IPS-NIHi11 (cell line): ENCODE measurements at regions not wholly inside any gene's neighbourhood (a gene's known extent, or its start where the extent isn't known, plus 50 kb on each side); places are given as distances from the start of the nearest gene placed in this dataset.

ENCODE experiments used
- DNase-seq: peaks from one replicate; pipeline ENCODE4 v3.0.0; 2012; ENCODE audit warnings: mixed read lengths, low spot score

DNA sequence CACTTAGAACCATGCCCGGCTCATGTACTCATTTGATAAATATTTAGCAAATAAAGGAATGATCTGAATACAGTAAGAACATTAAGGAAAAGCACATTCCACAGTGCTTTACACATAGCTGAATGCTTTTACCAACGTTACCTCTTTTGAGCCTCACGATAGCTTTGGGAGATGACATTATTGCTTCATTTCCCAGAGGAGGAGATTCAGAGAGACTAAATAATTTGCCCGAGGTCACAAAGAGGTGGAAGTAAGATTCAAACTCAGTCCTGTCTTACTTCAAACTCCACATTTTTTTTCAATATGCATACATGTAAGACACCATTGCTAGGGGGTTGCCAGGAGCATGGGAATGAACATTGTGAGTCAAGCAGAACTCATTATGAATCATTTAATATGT is 538.5 kb downstream of the BCOR start:
- DNase-seq, result no peak

DNA sequence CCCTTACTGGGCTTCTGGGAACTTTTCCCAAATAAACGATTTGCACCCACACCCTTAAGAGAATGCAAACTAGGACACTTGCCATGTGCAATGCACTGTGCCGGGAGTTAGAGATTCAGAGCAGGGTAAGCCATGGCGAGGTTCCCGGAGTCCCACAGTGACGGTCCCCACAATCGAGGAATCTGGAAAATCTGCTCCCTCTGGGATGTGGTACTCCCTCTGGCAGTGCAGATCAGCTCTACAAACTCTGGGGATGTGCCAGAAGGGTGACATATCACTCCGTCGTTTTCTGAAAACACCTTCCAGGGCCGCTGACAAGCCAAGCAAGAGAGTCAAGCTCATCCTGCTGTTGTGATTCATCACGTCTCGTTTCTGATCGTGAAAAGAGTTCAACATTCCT is 537.5 kb downstream of the BCOR start:
- no peak for DNase-seq

DNA sequence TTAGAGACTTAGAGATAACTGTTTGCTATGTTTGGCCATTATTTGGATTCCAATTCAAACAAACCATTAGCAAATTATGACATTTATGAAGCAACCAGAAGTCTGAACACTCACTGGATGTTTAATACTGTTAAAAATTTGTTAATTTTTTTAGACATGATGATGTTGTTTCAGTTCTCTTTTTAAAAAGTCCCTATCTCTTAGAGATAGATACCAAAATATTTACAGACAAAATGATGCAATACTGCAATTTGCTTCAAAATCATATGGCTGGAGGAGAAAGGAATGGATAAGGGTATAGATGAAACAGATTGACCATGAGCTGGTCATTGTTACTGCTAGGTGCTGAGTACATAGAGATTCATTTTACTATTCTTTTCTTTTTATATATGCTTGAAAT is 534.6 kb downstream of the BCOR start:
- DNase-seq, result no peak

DNA sequence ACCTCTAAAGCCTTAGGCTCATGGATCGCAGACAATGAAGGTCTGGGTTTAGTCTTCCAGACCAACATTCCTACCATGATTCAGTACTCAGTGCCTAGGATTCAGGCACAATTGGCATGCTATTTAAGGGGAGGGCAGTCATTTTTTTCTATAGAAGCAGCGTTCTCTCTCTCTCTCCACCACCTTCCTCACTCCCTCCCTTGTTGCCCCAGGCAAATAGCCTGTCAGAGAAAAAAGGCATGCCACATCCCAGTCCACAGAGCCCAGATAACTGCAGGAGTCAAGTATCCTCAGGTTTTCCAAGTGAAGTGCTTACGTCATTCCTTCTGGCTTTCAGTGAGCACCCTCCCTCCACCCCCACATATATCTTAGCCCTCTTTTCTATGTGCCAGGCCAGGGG is 533.0 kb downstream of the BCOR start:
- no peak for DNase-seq

DNA sequence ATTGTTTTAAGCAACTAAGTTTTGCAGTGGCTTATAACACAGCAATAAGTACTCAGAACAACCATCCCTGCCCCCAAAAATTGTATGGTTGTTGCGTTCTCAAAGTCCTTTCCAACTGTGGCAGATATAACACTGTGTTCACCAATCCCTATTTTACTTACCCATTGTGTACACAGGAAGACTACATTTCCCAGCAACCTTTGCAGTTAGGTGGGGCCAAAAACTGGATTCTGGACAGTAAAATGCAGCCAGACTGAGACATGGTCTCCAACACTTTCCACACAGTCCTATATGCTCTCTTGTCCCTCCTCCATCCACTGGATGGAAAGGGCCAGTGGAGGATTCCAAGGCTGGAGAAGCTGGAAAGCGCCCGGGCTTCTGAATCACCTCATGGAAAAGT is 523.6 kb downstream of the BCOR start:
- DNase-seq, result no peak

- DNase-seq, result peak; percentile 14
Measured at GRCh38 chrX:39576041-39576872, 521.5 kb downstream of the BCOR start.

GRCh38 chrX:39577206-39577984 is 520.4 kb downstream of the BCOR start:
- no peak for DNase-seq

DNA sequence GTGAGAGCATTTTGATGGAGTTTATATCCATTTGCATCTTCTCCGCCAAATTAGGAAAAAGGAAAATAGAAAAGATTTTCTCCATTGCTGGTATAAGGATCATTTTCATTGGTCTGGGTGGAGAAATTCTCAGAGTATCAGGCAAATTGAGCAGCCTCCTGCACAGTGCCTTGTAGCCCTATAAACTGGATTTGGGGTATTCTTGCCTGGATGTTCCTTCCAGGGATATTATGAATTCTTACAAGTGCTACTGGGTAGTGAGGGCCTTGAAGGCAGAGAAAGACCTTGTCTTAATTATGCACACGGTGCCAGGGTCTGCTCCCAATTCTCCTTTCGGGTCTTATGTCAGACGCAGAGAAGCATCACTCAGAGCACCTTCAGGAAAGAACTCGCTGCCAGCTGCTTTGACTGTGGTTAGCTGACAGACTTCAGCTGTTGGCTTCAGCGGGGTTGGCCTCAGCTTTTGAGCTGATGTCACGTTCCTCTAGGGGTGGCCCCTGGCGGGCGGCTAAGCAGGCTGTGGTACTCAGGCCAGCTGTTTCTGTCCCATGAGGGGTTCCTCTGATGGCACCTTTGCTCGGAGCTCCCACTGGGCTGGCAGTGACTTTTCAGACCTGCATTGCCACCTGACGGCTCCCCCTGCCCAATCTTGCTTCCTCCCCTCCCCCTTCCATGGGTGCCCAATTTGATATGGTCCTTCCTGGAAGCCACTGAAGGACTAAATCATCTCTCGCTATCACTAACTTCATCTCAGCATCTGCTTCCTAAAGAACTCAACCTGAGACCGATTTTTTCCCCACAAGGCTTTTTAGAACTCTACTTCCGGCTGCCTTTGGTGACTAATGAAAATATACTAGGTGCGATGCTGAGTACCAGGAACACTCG is 519.5 kb downstream of the BCOR start:
- no peak for DNase-seq

DNA sequence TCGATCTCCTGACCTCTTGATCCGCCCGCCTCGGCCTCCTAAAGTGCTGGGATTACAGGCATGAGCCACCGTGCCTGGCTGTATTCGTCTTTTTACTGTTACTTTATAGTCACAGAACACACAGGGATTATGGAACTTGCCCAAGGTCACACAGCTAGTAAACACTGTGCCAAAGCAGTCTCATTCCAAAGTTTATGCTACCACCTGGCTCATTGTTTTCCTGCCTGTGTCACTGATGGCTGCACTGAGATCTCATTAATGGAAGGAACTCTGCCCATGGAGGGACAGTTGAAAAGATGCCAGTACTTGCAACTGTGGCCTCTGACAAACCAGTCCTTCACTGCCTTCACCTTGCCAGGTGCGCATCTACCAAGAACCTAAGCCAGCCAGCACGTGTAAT is 517.7 kb downstream of the BCOR start:
- DNase-seq, result no peak

GRCh38 chrX:39581411-39581810 is 516.3 kb downstream of the BCOR start:
- DNase-seq, result no peak

DNA sequence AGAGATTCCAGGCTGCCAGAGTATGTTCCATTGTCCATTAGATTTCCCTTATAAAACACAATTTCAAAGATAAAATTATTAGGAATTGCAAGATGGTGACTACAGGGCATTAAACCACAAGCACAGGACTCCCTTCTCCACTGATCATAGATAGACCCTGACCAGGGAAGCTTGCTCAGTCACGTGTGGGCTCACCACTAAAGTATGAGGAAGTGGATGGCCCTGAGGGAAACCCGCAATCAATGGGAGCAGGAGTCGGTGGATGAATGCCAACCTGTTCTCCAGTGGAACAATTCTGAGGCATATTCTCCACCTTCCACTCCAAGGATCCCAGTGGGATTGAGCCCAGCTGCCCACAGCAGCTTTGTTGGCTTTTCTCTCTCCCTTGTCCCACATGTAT is 515.7 kb downstream of the BCOR start:
- no peak for DNase-seq

- DNase-seq, result no peak
Measured at GRCh38 chrX:39582976-39583375, 514.8 kb downstream of the BCOR start.

DNA sequence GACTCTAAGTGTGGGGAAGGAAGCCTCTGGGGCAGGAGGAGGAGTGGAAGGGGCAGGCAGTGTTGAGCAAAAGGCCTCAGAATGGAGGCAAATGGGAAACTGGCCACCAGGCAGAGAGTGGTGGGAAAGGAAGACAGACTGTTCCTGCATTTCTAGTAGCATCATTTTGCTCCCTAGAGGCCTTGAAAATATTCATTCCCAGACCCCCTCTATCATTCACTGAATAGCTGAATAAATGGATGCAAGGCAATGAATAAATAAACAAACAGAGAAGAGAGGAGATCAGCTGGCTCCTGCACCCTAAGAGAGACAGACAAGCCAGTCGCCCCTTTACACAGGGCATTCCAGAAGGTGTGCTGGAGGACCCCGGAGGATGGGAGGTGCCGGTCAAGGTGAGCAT is 511.9 kb downstream of the BCOR start:
- no peak for DNase-seq

GRCh38 chrX:39586359-39586758 is 511.4 kb downstream of the BCOR start:
- DNase-seq, result no peak

GRCh38 chrX:39591099-39591498 is 506.7 kb downstream of the BCOR start:
- DNase-seq, result no peak

GRCh38 chrX:39592776-39593175 is 505.0 kb downstream of the BCOR start:
- DNase-seq, result no peak

GRCh38 chrX:39595977-39596376 is 501.8 kb downstream of the BCOR start:
- DNase-seq, result no peak

DNA sequence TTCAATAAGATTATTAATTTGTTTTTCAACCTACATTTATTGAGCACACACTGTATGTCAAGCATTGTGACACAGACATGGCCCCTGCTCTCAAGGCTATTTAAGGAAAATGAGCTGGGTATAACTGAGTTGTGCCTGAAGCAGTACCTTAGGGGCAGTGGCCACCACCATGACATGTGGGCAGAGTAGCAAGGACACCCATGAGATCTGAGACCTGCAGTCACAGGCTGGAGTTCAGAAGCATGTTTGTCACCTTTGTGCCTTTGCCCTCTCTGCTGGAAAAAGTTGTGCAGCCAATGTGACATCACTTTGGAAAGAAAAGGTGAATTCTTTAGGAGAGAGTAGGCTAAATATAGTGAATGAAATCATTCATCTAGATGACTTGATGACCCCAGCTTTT is 501.3 kb downstream of the BCOR start:
- no peak for DNase-seq

- DNase-seq, result no peak
Measured at GRCh38 chrX:39599339-39599738, 498.4 kb downstream of the BCOR start.

DNA sequence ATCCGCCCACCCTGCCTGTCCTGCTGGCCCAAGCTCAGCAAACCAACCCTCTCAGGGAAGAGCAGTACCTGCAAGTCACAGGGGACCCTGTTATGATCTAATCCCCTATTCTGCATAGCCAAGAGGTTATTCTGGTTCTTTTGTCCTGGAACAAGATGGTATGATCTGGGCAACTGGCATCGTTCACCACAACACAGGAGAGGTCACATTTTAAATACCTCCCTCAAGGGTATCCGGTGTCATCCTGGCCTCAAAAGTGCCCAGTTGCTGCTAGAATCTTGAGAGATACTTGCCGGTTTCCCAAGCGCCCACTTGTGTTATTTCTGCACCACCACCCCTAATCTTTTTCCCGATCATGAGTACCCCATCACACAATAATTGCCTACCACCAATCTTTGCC is 497.5 kb downstream of the BCOR start:
- no peak for DNase-seq

DNA sequence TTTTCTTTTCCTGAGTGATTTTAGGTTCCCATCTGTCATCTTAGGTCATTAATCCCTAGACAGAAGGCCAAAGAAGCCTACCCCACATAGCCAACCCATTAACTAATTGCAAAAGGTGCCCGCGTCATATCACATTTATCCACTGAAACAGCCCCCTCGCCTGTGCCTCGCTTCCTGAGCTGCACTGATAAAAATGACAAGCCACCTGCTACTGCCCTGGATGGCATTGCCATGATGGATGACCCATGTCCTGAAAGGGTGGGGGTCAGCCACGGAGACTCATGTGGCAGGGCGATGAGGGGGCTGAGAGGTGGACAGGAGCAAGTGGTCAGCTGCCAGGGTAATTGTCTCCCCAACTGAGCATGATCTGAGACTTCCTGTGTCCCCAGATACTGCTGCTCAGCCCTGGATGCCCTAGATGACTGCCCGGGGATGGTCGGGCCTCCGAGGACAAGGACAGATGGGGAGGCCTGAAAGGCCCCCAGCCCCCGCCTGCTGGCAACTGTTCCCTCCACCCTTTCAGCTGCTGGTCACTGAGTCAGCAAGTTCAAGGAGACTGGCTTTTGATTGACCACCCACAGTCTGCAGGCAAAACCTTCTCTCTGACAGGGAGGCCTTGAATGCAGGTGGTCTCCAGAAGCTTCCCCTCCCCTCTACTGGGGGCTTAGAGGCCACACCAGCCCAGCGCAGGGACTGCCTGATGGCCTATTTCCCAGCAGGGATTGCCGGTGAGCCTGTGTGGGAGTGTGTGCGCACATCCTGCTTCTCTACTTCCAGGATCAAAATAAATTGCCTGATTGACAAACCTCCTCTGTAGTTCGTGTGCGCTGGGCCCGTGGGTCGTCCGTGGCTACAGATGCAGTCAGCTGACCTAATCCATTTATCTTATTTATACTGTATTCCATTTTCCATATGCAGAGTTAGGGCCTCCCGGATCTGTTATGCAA is 496.3 kb downstream of the BCOR start:
- DNase-seq, result no peak
